Left ventricle myocardium inferior (tissue), 1 donor: ENCODE measurements at regions not wholly inside any gene's neighbourhood (a gene's known extent, or its start where the extent isn't known, plus 50 kb on each side); places are given as distances from the start of the nearest gene placed in this dataset.

Source experiments
- DNase-seq: peaks from one replicate; pipeline ENCODE4 v3.0.0-alpha.2; 2020
- H3K27ac ChIP-seq: fragments of 200-600 bp; replicated peaks from 2 replicates; pipeline ENCODE4 v1.8.0; 2021
- H3K27me3 ChIP-seq: fragments of 200-600 bp; 2 replicates; pipeline ENCODE4 v1.8.0; 2021; ENCODE audit warnings: low read depth
- H3K36me3 ChIP-seq: fragments of 200-600 bp; 2 replicates; pipeline ENCODE4 v1.8.0; 2021
- H3K4me1 ChIP-seq: fragments of 200-600 bp; 2 replicates; pipeline ENCODE4 v1.8.0; 2021
- H3K4me3 ChIP-seq: fragments of 200-600 bp; 2 replicates; pipeline ENCODE4 v1.8.0; 2021; ENCODE audit warnings: mild to moderate bottlenecking, moderate library complexity
- H3K9me3 ChIP-seq: fragments of 200-600 bp; replicated peaks from 2 replicates; pipeline ENCODE4 v1.8.0; 2021
- intact Hi-C: fragments of 100-400 bp; cut with micrococcal nuclease; formaldehyde crosslinking; loops from one replicate; pipeline ENCODE4 v1.11.0; 2022
- TF ChIP-seq, protein P1 (sequence below): fragments of 200-600 bp; IDR thresholded peaks from 2 replicates; pipeline ENCODE4 v1.8.0; 2021; ENCODE audit warnings: antibody characterized with exemption, mild to moderate bottlenecking, borderline replicate concordance
- donor health status: DM: no; HTN: yes; CAD: no; lungs with severe emphysema.

GRCh38 chr7:26510231-26510957 lies 218.7 kb downstream of the SNX10 start:
- H3K27me3 ChIP-seq = peaks cover 43% of the 10 kb centered on the region
- no peak for DNase-seq
- TF ChIP-seq, protein P1, sequence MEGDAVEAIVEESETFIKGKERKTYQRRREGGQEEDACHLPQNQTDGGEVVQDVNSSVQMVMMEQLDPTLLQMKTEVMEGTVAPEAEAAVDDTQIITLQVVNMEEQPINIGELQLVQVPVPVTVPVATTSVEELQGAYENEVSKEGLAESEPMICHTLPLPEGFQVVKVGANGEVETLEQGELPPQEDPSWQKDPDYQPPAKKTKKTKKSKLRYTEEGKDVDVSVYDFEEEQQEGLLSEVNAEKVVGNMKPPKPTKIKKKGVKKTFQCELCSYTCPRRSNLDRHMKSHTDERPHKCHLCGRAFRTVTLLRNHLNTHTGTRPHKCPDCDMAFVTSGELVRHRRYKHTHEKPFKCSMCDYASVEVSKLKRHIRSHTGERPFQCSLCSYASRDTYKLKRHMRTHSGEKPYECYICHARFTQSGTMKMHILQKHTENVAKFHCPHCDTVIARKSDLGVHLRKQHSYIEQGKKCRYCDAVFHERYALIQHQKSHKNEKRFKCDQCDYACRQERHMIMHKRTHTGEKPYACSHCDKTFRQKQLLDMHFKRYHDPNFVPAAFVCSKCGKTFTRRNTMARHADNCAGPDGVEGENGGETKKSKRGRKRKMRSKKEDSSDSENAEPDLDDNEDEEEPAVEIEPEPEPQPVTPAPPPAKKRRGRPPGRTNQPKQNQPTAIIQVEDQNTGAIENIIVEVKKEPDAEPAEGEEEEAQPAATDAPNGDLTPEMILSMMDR = no peak
- H3K4me3 ChIP-seq = no peak overlapping the region
- H3K36me3 ChIP-seq = no peaks in the 10 kb centered on the region
- intact Hi-C loops = no loop called here
- H3K9me3 ChIP-seq = no peaks in the 10 kb centered on the region
- no peak overlapping the region for H3K27ac ChIP-seq
- no peaks in the 10 kb centered on the region for H3K4me1 ChIP-seq

DNA sequence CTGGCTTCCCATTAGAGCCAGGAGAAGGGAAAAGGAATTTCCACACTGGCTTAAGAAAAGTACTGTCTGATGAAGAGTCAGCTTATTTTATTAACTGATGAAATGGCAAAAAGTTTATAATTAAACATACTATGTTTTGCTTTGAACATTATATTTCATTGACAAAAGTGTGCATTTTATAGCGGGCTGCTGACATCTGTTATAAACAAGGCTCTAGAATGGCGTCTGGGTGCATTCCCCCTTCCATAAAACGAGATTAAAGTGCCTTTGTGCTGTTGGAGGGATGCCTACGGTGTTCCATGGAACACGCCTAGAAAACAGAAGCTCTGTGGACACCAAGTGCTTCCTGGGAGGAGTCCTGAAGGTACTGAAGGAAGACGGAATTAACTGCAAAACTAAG lies 220.2 kb downstream of the SNX10 start:
- intact Hi-C loops = no loop called here
- H3K4me1 ChIP-seq = no peaks in the 10 kb centered on the region
- H3K36me3 ChIP-seq = no peaks in the 10 kb centered on the region
- no peak overlapping the region for H3K27ac ChIP-seq
- H3K4me3 ChIP-seq = no peak overlapping the region
- H3K27me3 ChIP-seq = peaks cover 38% of the 10 kb centered on the region
- H3K9me3 ChIP-seq = no peaks in the 10 kb centered on the region
- DNase-seq = no peak
- TF ChIP-seq, protein P1 = no peak

GRCh38 chr7:26512737-26513136 lies 221.1 kb downstream of the SNX10 start:
- Histone ChIP-seq H3K4me3 (no peak overlapping the region), H3K4me1 (no peaks in the 10 kb centered on the region), H3K9me3 (no peaks in the 10 kb centered on the region), H3K27me3 (peaks cover 38% of the 10 kb centered on the region), H3K27ac (no peak overlapping the region), H3K36me3 (no peaks in the 10 kb centered on the region)
- TF ChIP-seq, protein P1 = no peak
- intact Hi-C loops = no loop called here
- DNase-seq = no peak

DNA sequence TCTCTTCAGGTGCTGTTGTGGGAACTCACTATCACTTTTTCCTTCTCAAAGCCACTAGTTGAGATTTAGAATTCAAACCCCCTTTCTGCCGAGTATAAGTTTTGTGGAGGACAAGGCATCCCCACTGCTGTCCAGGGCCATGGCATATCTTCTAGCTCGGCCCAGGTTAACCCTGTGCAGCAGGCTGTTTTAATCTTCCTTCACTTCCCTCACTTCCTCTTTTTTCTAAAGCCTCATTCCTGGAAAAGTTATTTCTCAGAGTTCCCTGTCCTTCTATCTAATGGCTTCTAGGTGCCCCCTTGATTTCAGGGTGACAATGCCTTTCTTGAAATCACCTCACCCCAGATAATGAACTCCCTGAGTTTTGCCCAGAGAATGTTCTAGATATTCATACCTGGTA lies 222.3 kb downstream of the SNX10 start:
- no peak overlapping the region for H3K4me3 ChIP-seq
- H3K27ac ChIP-seq = no peak overlapping the region
- intact Hi-C loops = no loop called here
- peaks cover 40% of the 10 kb centered on the region for H3K27me3 ChIP-seq
- DNase-seq = no peak
- TF ChIP-seq, protein P1 = no peak
- no peaks in the 10 kb centered on the region for H3K9me3 ChIP-seq
- H3K36me3 ChIP-seq = no peaks in the 10 kb centered on the region
- no peaks in the 10 kb centered on the region for H3K4me1 ChIP-seq

DNA sequence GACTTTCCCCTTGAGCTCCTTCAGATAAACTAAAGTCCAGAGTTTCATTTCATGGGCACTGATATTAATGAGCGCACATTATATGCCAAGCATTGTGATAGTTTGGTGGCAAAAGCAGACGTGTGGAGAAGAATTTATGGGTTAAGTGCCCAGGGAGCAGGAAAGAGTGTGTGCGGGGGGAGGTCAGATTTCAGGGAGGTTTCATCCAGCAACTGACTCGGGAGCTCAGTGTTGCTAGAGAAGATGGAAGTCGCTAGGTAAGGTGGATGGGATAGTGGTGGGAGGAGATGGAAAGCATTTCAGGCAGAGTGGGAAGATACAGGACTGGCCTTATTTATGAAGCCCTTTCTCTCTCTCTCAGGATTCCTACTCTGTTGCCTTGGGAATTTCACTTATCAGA lies 223.0 kb downstream of the SNX10 start:
- intact Hi-C loops = no loop called here
- TF ChIP-seq, protein P1 = no peak
- H3K9me3 ChIP-seq = no peaks in the 10 kb centered on the region
- no peak overlapping the region for H3K4me3 ChIP-seq
- H3K27ac ChIP-seq = no peak overlapping the region
- H3K27me3 ChIP-seq = peaks cover 40% of the 10 kb centered on the region
- H3K4me1 ChIP-seq = no peaks in the 10 kb centered on the region
- no peak for DNase-seq
- no peaks in the 10 kb centered on the region for H3K36me3 ChIP-seq
